Heart right ventricle (tissue), 16 donors: ENCODE measurements at regions not wholly inside any gene's neighbourhood (a gene's known extent, or its start where the extent isn't known, plus 50 kb on each side); places are given as distances from the start of the nearest gene placed in this dataset.

Experiments used
- ATAC-seq, 8 donors: fragments of 200-7000 bp; cut with Tn5 transposase; one replicate each; pipeline ENCODE4 v1.9.1; 2020; ENCODE audit warnings: mild to moderate bottlenecking in 8 of 8, moderate library complexity in 8 of 8, moderate number of reproducible peaks in 1 of 8
- DNase-seq, 2 donors: peaks; one replicate each; pipeline ENCODE4 v3.0.0-alpha.2; 2020
- H3K27ac ChIP-seq, 10 donors: fragments of 200-600 bp; sonication (generic) in 2 of 10; one replicate each; pipeline versions ENCODE4 v1.5.0 to v1.8.0; 2020 to 2022; ENCODE audit warnings: mild to moderate bottlenecking in 3 of 10
- H3K27me3 ChIP-seq, 7 donors: fragments of 200-600 bp; one replicate each; pipeline ENCODE4 v1.8.0; 2021 to 2022; ENCODE audit warnings: mild to moderate bottlenecking in 2 of 7
- H3K36me3 ChIP-seq, 9 donors: fragments of 200-600 bp; sonication (generic) in 1 of 9; one replicate each; pipeline versions ENCODE4 v1.5.0 to v1.8.0; 2020 to 2022; ENCODE audit warnings: mild to moderate bottlenecking in 2 of 9
- H3K4me1 ChIP-seq, 9 donors: fragments of 200-600 bp; sonication (generic) in 1 of 9; one replicate each; pipeline versions ENCODE4 v1.5.0 to v1.8.0; 2020 to 2022; ENCODE audit warnings: mild to moderate bottlenecking in 4 of 9
- H3K4me3 ChIP-seq, 10 donors: fragments of 200-600 bp; sonication (generic) in 2 of 10; one replicate each; pipeline versions ENCODE4 v1.5.0 to v1.8.0; 2020 to 2022; ENCODE audit warnings: mild to moderate bottlenecking in 7 of 10, moderate library complexity in 2 of 10
- H3K9me3 ChIP-seq, 11 donors: fragments of 200-600 bp in 10 of 11; sonication (generic) in 2 of 11; one replicate each; pipeline versions ENCODE4 v1.5.0 to v1.8.0; 2013 to 2022; ENCODE audit warnings: mild to moderate bottlenecking in 2 of 11, control low read depth in 1 of 11, moderate library complexity in 1 of 11
- CTCF ChIP-seq, 9 donors: fragments of 200-600 bp; sonication (generic) in 2 of 9; IDR thresholded peaks; one replicate each; pipeline versions ENCODE4 v1.5.0 to v1.8.0; 2021 to 2022; ENCODE audit warnings: antibody characterized with exemption in 9 of 9, mild to moderate bottlenecking in 5 of 9, moderate library complexity in 1 of 9
- WGBS, 2 donors: extraction: QIAGEN DNeasy Blood & Tissue Kit; methylation state at CpG; one replicate each; pipeline ENCODE4 v1.1.7; 2013; ENCODE audit warnings: inconsistent platforms in 1 of 2; 5-methylcytosine and 5-hydroxymethylcytosine counted together
- intact Hi-C, 10 donors: fragments of 100-400 bp; cut with DNase I; formaldehyde crosslinking; loops; one replicate each; pipeline versions ENCODE4 v1.11.1 to v1.14.2; 2022
- donor health status: Arrhythmogenic right ventricular cardiomyopathy.
- donor health status: ischemic (EF 13 %, LVEDD 7.1; RV severe dilation, severe dysfunction).
- donor health status: healthy with polysubstance abuse.
- donor health status: DM: no; HTN: yes; CAD: no.
- donor health status: DM: no; HTN: no; CAD: no.
- donor health status: ischemic (EF 25% LVEDD 6.9; RV normal size, moderate dysfunction).
- donor health status: ischemic (EF 25% LVEDD 5.7; RV mildly dilated, moderate dysfunction).
- donor health status: healthy.
- donor health status: DM: yes; HTN: yes; CAD: no.
- donor health status: Ischemic cardiomyopathy.
- donor health status: ischemic (EF 35%, LVEDD 5.7; RV mildly dilated, moderate dysfunction).
- donor health status: nonischemic (EF 11% LVEDD 7.7; RV severe dilation, severe dysfunction).
- donor health status: DM: yes; HTN: yes; CAD: no.
- donor health status: PGD.
- donor health status: ischemic (EF 29% LVEDD 5.4; RV normal size, mild dysfunction).
- donor health status: nonischemic (EF 23%, LVEDD 6.1; RV moderate dilation, normal function).

- H3K27me3 ChIP-seq = no peaks in the 10 kb centered on the region
- DNase-seq = no peak
- H3K36me3 ChIP-seq = no peaks in the 10 kb centered on the region
- no peak for ATAC-seq
- WGBS, 2 donors = 68 to 75% methylated on average over 3 of the region's 3 CpGs
- H3K4me3 ChIP-seq = no peak overlapping the region
- TF ChIP-seq CTCF (IDR thresholded peaks at IDR 0.05) = no peak
- H3K9me3 ChIP-seq = no peaks in the 10 kb centered on the region
- peaks cover 0 to 31% (median 18%) of the 10 kb centered on the region in 9 donors for H3K4me1 ChIP-seq
- intact Hi-C loops = loop anchor here (1.0 to 10.0 kb wide), 20 partner anchors 230 to 555 kb away; no protein-coding TSS in a partner anchor
- no peak overlapping the region for H3K27ac ChIP-seq
Observed at GRCh38 chr5:148732692-148733091, 78.4 kb upstream of the HTR4 start.

- H3K27me3 ChIP-seq = no peaks in the 10 kb centered on the region
- H3K9me3 ChIP-seq = no peaks in the 10 kb centered on the region
- peak; percentile 35 to 82 (median 77) for TF ChIP-seq CTCF (IDR thresholded peaks at IDR 0.05)
- WGBS, 2 donors = 29 to 30% methylated on average over 11 of the region's 11 CpGs
- no peak overlapping the region for H3K4me3 ChIP-seq
- H3K4me1 ChIP-seq = peaks cover 0 to 31% (median 18%) of the 10 kb centered on the region in 9 donors
- intact Hi-C loops = loop anchor here (1.0 to 10.0 kb wide), 22 partner anchors 228 to 557 kb away; no protein-coding TSS in a partner anchor
- no peaks in the 10 kb centered on the region for H3K36me3 ChIP-seq
- H3K27ac ChIP-seq = no peak overlapping the region
- ATAC-seq (peak in 7 of 8 donors; percentile 46 to 62 (median 60)), DNase-seq (peak; percentile 36 to 86)
Observed at GRCh38 chr5:148733601-148734438, 79.5 kb upstream of the HTR4 start.

GRCh38 chr5:148734518-148734917 lies 80.2 kb upstream of the HTR4 start:
- intact Hi-C loops = loop anchor here in 9 of 10 donors (1.0 to 10.0 kb wide), 15 partner anchors 228 to 557 kb away; no protein-coding TSS in a partner anchor
- no peaks in the 10 kb centered on the region for H3K27me3 ChIP-seq
- H3K27ac ChIP-seq = no peak overlapping the region
- H3K36me3 ChIP-seq = no peaks in the 10 kb centered on the region
- H3K4me3 ChIP-seq = no peak overlapping the region
- TF ChIP-seq CTCF (IDR thresholded peaks at IDR 0.05) = no peak
- no peak for ATAC-seq
- no peak for DNase-seq
- H3K9me3 ChIP-seq = no peaks in the 10 kb centered on the region
- peaks cover 0 to 34% (median 25%) of the 10 kb centered on the region in 9 donors for H3K4me1 ChIP-seq

GRCh38 chr5:148735301-148735835 lies 81.0 kb upstream of the HTR4 start:
- no peaks in the 10 kb centered on the region for H3K27me3 ChIP-seq
- no peak for DNase-seq
- ATAC-seq = peak in 1 of 8 donors; percentile 20
- intact Hi-C loops = loop anchor here in 5 of 10 donors (2.0 to 10.0 kb wide), 8 partner anchors 92 to 379 kb away; partner anchors contain the start of gene ADRB2 (in 1 of the 5)
- 79 to 87% methylated on average over 2 of the region's 2 CpGs for WGBS, 2 donors
- H3K4me1 ChIP-seq = peaks cover 0 to 39% (median 30%) of the 10 kb centered on the region in 9 donors
- H3K36me3 ChIP-seq = no peaks in the 10 kb centered on the region
- H3K27ac ChIP-seq = no peak overlapping the region
- H3K9me3 ChIP-seq = no peaks in the 10 kb centered on the region
- no peak for TF ChIP-seq CTCF (IDR thresholded peaks at IDR 0.05)
- no peak overlapping the region for H3K4me3 ChIP-seq
